GM19023 (cell line): ENCODE measurements at regions not wholly inside any gene's neighbourhood (a gene's known extent, or its start where the extent isn't known, plus 50 kb on each side); places are given as distances from the start of the nearest gene placed in this dataset.

Experiments used
- ATAC-seq: cut with Tn5 transposase; IDR thresholded peaks from one replicate; pipeline ENCODE4 v1.9.1; 2021; ENCODE audit warnings: mild to moderate bottlenecking, moderate library complexity; ENCODE audit not compliant: unreplicated experiment

DNA sequence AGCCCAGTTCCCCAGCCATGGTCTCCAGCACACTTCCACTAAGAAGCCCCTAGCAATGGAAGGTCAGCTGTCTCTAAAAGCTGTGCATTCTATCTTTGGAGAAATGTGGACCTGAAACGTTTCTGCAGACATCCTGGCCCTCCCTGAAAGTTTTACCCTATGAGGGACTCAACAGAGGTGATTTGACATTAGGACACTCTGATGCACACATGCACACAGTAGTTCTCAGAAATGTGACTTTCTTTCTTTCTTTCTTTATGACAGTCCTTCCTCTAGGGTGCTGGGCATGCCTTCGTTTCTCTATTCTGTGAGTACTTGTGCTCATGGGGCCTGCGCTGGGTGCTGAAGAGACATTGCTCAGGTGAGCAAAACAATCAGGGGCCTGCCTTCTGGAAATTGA is 857.3 kb downstream of the RNF144A start:
- no peak for ATAC-seq

DNA sequence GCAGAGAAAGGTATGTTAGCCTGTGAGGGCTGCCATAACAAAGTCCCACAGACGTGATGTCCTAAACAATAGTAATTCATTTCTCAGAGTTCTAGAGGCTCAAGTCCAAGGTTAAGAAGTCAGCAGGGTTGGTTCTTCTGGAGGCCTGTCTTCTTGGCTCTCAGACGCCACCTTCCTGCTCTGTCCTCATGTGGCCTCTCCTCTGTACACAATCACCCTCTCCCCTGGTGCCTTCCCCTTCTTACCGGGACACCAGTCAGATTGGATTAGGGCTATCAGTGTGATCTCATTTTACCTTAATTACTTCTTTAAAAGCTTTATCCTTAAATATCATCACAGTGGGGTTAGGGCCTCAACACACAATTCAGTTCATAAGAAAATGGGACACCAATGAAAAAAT is 860.5 kb downstream of the RNF144A start:
- no peak for ATAC-seq

DNA sequence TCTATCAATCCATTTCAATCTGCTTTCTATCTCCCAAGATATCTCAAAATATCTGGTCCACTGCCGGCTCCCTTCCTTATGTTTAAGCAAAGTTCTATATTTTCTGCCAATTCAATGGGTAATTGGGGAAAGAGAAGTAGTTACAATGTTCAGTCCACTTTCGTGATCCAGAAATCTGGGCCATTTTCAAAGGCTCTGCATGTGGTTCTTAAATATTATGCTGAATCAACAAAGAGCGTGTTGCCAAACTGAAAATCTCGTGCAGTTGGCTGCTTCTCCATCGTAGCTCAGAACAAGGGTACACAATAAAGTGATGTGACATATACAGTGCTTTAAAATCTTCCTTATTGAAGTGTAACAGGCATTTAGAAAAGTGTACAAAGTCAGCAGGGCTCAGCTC is 863.1 kb downstream of the RNF144A start:
- no peak for ATAC-seq

DNA sequence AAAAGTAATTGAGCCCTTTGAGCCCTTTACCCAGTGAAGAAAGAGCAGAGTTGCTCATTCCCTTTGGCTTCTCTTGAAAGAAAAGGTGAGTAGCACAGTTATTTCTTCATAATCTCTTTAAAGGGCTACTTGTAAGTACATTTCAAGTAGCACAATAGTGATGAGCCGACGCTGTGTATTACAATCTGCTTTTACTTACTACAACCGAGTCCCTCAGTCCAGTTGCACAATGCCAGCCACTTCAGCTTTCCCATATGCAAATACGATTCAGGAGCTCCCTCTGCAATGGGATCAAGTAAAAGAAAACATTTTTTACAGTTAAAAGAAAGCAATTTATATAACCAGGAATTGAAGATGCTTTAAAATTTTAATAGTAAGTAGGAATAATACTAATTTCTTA is 868.5 kb downstream of the RNF144A start:
- ATAC-seq, result no peak

DNA sequence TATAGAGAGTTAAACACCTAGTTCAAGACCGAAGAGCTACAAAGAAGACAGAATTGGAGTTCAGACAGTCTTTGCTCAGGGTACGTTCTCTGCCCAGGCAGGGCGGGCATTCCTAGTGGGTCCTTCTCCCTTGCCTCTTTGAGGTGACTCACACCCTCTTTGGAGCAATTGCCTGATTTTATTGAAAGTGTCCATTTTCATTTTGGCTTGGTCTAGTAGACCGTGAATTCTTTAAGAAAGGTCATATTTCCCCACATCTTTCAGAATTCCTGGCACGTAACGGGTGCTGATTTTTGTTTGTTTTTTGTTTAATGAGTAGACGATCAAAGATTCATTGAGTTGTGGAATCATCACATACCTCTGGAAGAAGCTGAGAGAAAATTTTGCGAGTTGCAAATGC is 871.5 kb downstream of the RNF144A start:
- ATAC-seq, result no peak

DNA sequence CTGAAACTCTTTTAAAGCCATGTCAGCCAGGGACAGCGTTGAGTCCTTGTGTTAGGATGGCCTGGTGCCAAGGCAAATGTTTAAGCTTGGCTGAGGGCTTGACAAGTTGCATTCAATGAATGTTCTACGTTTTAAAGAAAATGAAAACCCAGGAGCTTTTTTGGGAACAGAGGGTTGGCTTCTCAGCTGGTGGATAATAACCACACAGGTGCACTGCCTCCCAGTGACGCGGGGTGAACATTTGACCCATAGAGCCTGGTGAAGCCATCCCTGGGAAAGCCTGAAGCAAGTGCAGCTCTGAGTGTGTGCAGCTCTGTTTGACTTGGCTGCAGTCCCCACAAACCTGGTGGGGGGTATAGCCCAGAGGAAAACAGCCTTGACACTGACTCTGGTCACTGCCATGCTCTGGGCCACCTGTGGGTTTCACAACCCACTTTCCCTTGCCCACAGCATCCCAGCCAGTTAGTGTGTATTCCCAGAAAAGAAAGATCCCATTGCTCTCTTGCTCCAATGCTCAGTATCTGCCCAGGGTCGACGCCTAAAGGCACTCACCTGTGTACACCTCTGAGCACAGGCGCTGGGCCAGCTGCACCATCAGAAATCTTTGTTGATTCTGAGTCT is 874.9 kb downstream of the RNF144A start:
- ATAC-seq, result no peak

DNA sequence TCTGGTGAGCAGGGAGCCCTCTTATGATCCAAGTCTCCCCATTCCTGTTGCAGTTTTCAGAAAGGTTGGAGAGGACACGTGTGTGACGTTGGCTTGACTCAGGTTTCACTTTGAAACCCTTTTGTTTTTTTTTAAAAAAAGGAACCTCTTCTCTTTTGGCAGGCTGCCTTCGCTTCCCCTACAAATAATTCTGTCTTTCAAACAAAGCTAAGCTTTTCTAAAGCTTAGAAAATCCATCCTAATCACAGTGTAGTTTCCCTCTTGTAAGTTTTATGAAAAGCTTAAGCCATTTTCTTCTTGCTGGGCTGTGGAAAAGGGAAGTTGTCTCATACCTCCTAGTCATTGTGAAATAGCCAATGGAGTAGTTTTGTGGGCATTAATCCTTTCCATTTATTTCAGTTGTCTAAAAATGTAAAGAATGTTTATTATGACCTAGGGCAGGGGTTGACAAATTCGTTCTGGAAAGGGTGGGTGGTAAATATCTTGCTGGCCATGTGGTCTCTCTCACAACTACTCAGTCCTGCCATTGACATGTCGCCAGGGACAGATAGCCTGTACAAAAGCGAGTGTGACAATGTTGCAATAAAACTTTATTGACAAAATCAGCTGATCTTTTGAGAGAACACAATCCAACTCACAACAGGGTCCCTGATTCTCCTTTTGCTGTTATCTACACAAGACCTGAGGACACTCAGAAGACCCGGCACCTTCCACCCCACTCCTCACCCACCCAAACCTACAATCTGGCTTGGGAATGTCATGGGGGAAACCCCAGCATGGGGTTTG is 878.8 kb downstream of the RNF144A start:
- ATAC-seq, result no peak

DNA sequence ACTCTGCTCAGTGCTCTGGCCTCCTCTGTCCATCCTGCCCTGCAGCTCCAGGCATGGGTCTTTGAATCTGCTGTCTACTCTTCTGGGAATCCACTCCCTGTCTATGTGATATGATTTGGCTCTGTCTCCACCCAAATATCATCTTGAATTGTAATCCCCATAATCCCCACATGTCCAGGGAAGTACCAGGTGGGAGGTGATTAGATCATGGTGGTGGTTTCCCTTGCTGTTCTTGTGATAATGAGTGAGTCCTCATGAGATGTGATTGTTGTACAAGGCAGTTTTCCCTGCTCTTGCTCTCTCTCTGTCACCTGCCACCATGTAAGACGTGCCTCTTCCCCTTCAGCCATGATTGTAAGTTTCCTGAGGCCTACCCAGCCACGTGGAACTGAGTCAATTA is 881.8 kb upstream of the ID2 start:
- no peak for ATAC-seq

DNA sequence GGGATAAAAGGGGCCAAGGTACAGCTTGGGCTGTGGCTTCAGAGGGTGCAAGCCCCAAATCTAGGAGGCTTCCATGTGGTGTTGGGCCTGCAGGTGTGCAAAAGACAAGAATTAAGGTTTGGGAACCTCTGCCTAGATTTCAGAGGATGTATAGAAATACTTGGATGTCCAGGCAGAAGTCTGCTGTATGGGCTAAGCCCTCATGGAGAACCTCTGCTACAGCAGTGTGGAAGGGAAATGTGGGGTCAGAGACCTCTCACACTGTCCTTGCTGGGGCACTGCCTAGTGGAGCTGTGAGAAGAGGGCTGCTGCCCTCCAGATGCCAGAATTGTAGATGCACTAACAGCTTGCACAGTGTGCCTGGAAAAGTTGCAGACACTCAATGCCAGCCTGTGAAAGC is 880.6 kb upstream of the ID2 start:
- ATAC-seq, result no peak

DNA sequence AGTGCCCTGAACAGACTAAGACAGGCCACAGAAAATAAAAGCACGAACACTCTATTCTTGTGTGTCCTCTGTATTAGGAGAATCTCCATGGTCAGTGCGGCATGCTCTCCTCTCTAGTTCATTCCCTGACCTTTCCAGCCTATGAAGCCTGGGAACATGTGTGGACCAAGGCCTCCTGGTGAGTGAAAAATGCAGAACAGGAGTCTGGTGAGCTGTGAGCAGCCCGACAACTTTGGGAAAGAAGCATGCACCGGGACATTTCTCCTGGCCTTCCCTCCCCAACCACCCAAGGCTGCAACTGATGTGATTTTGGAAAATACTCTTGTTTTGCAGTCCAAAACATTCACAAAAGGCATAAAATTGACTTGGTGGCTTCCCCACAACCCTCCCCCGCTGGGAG is 878.3 kb upstream of the ID2 start:
- ATAC-seq, result no peak

DNA sequence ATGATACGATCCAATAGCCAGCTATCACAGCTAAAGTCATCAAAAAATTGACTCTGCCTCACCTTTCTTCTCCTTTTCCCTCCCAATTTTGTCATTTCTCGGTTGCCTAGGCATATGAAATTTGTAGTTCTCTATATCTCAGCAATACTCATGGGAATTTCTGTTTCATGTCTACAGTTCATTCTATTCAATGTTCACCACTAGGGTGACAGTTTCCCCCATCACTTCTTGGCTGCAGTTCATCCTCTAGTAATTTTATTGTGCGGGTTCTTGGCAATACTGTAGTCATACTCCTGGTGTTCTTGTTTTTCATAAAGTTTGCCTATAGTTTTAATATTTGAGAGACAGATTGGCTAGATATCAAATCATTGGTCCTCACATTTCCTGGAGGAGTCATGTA is 872.2 kb upstream of the ID2 start:
- ATAC-seq, result no peak

DNA sequence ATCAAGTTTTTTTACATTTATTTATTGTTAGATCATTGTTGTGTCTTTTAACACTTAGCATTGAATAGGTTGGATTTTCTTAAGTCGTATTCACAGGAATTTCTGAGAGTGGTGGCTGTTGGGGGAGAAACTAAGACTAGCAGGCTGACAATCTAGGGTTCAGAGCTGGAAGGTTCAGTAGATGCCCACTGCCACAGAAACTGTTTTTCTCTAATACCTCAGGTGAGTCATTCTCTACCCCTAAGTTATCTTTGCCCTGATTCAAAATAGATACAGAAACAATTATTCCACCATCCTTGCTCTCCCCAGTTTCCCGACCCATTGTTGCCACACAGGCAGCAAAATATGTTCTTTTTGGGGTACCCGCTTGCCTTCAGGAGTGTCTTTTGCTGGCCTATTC is 870.8 kb upstream of the ID2 start:
- no peak for ATAC-seq

DNA sequence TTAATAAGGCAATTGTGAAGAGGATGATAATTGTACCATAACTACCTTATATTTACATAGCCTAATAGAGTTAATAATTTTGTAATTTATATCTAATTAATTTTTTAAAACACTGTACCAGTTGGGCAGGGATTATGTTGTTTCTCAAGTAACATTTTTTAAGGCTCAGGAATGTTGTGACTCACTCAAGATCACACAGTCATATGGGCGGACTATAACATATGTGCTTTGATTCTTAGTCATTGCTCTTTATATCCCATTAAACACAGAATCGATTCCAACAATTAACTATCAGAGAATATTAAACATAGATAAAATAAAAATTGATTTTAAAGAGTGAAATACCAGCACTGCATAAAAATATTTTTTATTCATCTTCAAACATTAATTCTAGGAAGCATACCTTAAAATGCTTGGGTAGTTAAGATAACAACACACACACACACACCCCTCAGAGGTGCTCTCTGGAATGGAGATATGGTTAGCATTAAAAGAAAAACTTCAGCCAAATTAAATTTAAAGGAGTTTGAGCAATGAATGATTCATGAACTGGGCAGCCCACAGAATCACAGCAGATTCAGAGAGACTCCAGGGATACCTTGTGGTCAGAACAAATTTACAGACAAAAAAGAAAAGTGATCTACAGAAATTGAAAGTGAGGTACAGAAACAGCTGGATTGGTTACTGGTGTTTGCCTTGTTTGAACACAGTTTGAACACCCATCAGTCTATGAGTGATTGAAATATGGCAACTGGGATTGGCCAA is 869.4 kb upstream of the ID2 start:
- ATAC-seq, result no peak

DNA sequence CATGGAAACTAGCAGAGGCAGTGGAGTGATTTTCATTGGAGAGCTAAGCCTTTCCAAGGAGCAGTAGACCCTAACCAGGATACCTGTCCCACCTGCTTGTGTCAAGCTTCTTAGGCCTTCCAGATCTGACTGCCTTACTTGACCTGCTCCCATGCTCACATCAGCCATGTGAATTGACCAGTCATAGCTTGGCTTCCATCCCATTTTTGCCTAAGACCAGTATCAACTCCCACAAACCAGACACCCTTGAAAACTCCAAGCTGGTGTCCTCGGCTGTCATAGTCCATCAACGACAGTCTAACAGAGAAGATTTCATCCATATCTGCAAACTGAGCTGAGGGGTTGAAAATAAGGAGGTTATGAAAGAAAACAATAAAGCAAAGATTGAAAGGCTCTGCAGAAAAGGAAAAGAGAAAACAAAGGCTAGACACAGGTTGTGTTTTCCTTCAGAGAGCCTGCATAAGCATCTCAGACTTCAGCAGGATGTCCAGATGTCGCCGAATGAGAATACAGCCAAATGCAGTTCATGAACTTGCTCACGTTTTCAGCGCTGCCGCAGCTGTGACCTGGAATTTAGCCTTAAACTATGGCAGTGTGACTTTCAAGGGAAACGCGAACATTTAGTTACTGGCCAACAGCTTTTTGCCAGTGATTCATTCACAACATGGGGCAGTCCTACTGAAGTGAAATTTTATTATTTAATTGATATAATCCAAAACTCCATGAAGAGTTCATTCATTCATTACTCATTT is 868.1 kb upstream of the ID2 start:
- ATAC-seq, result no peak

DNA sequence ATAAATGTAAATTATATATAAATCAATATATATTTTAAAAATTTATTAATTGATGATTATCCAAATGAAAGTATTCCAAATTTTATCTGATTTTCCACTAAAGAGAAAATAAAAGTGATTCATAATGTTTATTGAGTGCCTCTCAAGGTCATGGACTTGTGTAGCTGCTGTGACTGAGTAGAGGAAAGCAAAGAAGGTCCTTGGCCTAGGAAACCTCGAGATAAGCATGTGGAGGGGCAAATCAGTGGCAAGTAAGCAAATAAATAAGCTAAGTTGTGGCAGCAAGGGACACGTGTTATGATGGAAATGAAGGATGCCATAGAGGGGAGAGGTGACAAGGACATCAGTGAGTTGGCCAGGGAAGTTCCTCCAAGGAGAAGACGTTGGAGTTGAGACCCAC is 866.1 kb upstream of the ID2 start:
- ATAC-seq, result no peak

DNA sequence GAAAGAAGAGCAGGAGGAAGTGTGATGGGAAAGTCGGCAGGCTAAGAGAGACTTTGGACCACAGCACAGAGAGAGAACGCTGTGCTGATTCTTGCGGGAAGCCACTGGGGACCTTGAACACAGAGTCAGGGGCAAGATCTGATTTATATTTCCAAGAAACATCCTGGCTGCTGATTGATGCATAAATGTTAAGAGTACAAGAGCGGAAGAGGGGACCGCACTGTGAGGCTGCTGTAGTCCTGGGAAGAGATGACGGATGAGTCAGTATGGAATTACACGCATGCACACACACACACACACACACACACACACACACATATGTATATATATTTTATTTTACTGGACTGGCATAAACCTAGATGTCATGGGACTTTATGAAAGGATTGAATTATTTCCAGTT is 865.6 kb upstream of the ID2 start:
- no peak for ATAC-seq

DNA sequence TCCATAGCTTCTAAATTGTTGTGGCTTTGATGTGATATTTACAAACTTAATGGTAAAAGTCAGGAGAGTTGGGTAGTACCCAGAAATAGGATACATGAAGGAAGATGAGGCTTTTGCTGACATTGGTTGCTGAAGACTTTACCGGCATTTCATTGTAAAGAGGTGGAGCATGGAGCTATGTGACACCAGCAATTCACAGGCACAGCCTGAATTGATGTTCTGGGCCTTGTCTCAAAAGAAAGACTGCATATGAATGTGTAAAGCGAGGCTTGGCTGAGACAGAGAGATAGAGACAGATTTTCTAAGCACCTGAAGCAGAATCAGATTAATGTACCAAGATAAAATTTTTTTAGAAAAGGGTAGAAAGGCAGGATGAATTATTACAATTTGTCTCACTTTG is 864.9 kb upstream of the ID2 start:
- no peak for ATAC-seq

DNA sequence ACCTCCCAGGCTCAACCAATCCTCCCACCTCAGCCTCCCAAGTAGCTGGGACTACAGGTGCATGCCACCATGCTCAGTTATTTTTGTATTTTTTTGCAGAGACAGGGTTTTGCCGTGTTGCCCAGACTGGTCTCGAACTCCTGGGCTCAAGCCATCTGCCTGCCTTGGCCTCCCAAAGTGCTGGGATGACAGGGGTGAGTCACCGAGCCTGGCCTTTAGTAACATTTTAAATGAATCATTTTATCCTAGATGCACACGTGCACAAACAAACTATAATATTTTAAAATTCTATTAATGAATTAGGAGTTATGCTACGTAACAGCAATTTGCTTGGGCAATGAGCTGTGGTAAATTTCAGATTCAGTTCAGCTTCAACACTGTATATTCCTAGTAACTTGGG is 862.5 kb upstream of the ID2 start:
- no peak for ATAC-seq

DNA sequence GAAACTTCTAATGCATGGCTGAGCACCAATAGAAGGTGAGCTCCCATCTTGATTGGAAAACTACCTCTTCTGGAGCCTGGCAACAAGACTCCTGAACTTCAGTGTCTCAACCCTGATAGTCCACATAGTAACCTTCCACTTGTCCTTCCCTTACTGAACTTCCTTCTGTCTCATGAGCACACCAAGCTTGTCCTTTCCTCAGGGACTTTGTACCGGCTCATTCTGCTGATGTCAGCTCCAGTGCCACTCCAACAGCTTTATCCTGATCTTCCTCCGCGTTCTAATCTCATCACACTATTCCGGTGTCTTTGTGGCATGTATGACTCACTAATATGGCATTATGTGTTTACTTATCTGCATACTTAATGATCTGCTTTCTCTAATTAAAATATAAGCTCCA is 862.0 kb upstream of the ID2 start:
- ATAC-seq, result no peak

DNA sequence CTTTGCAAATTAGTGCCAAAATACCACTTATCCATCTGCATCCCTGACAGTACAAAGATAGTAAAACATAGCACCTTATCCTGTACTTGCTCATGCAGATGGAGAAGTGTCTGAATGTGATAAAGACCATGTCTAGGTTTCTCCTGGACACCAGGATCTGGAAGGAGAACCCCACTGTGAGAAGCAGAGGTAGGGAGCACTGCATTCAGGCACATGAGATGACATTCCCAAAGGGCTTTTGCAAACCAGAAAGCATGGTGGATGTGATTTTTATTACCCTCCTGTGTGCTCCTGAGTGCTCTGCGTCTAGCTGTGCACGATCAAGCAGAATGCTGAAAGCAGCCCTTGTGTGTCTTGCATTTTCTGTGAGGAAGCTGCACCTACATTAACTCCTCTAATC is 857.6 kb upstream of the ID2 start:
- ATAC-seq, result no peak

DNA sequence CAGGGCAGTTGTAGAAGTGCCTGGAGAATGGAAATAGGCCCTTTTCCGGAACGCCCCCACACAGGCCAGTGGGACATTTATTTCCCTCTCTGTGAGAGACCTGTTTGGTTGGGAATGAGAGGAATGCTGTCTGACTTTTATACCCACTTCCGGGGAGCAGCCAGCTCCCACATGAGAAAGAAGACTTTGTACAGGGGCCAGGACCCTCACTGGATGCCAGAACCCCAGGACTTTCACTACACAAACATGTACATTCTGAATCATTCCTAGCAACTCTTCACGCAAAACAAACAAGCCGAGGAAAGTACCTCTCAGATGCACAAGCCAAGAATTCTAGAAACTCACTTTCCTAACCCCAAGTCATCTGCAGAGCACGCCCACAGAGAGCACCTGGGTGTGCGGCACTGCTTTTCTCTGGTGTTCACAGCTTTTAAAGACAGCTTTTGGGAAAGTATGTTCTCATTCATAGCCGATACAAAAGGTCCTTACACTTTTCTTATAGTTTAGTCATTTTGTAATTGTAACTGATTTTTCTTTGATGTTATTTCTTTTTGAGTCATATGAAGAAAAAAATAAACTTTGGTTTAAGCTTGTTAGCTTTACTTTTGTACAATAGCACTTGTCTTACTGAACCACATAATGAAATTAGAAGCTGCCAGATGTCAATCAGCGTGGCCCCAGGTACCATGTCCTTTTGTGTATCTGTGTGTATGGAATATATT is 856.1 kb upstream of the ID2 start:
- ATAC-seq, result peak; percentile 94
